Thyroid gland (tissue), 4 donors: ENCODE measurements at regions not wholly inside any gene's neighbourhood (a gene's known extent, or its start where the extent isn't known, plus 50 kb on each side); places are given as distances from the start of the nearest gene placed in this dataset.

Experiments used
- CTCF ChIP-seq, 6 experiments: fragments of 200-600 bp in 3 of 6; fragments of 450-650 bp in 3 of 6; sonication (generic) in 3 of 6; IDR thresholded peaks; one replicate each; pipeline ENCODE4 v1.5.1; 2016 to 2019; ENCODE audit warnings: antibody characterized with exemption in 6 of 6, mild to moderate bottlenecking in 2 of 6, inconsistent platforms in 1 of 6, moderate library complexity in 1 of 6
- POLR2A ChIP-seq, 2 donors: fragments of 450-650 bp; IDR thresholded peaks; one replicate each; pipeline ENCODE4 v1.6.1; 2017; ENCODE audit warnings: antibody characterized with exemption in 2 of 2, mild to moderate bottlenecking in 2 of 2, moderate library complexity in 1 of 2

- TF ChIP-seq CTCF (IDR thresholded peaks at IDR 0.05) (no peak), POLR2A (IDR thresholded peaks at IDR 0.05) (no peak)
These were observed 584.9 kb upstream of the EYS start for GRCh38 chr6:66291905-66292304.
